IMR-90 (cell line): ENCODE measurements at regions not wholly inside any gene's neighbourhood (a gene's known extent, or its start where the extent isn't known, plus 50 kb on each side); places are given as distances from the start of the nearest gene placed in this dataset.

Source experiments
- ATAC-seq: fragments of 200-7000 bp; cut with Tn5 transposase; 2 replicates; pipeline ENCODE4 v1.9.1; 2020; ENCODE audit warnings: low read depth, mild to moderate bottlenecking, moderate library complexity
- BruUV-seq: library from RNA; stranded (reverse); fragments of 400-500 nt; replicated peaks from 2 replicates; lab custom pipeline; 2021; lab: Mats Ljungman, UMichigan
- CTCF ChIA-PET: fragments of 300-600 bp; formaldehyde crosslinking; extraction: SDS; loops from one replicate; lab custom pipeline; 2021; ENCODE audit warnings: antibody characterized with exemption; lab: Yijun Ruan, JAX
- POLR2A ChIA-PET: fragments of 300-600 bp; sonication (Branson Sonifier 250); formaldehyde crosslinking; loops from one replicate; lab custom pipeline; 2022; ENCODE audit warnings: antibody characterized with exemption; ENCODE audit not compliant: unreplicated experiment; lab: Charles Lee
- DNase-seq: peaks from one replicate; pipeline ENCODE4 v3.0.0; 2013
- H2AFZ ChIP-seq: replicated peaks from 2 replicates; pipeline ENCODE3; 2013; ENCODE audit warnings: low read length, mild to moderate bottlenecking; ENCODE audit not compliant: poor library complexity
- H2AK5ac ChIP-seq: 2 replicates; pipeline ENCODE4 v1.6.1; 2013; ENCODE audit warnings: low read depth, low read length, inconsistent platforms
- H2AK9ac ChIP-seq: replicated peaks from 2 replicates; pipeline ENCODE3; 2013; ENCODE audit warnings: mild to moderate bottlenecking, low read depth, low read length, moderate library complexity; ENCODE audit not compliant: poor library complexity
- H2BK120ac ChIP-seq: 2 replicates; pipeline ENCODE4 v1.6.1; 2013; ENCODE audit warnings: low read depth, low read length, inconsistent platforms
- H2BK15ac ChIP-seq: 3 replicates; pipeline ENCODE4 v1.6.1; 2013; ENCODE audit warnings: low read depth, low read length, inconsistent platforms
- H2BK20ac ChIP-seq: 2 replicates; pipeline ENCODE4 v1.6.1; 2013; ENCODE audit warnings: low read depth, mild to moderate bottlenecking, inconsistent platforms, low read length, moderate library complexity
- H2BK5ac ChIP-seq: 2 replicates; pipeline ENCODE4 v1.6.1; 2013; ENCODE audit warnings: mild to moderate bottlenecking, low read depth, low read length, inconsistent platforms; ENCODE audit not compliant: poor library complexity, severe bottlenecking
- H3K14ac ChIP-seq: replicated peaks from 2 replicates; pipeline ENCODE4 v1.6.1; 2013; ENCODE audit warnings: low read depth, low read length, inconsistent platforms
- H3K18ac ChIP-seq: 2 replicates; pipeline ENCODE4 v1.6.1; 2013; ENCODE audit warnings: low read depth, low read length, control low read depth
- H3K23ac ChIP-seq: 2 replicates; pipeline ENCODE4 v1.6.1; 2013; ENCODE audit warnings: low read depth, low read length, inconsistent platforms
- H3K27ac ChIP-seq: 2 replicates; pipeline ENCODE4 v1.5.1; 2013; ENCODE audit warnings: mild to moderate bottlenecking, control low read depth, low read length; ENCODE audit not compliant: insufficient read depth
- H3K27me3 ChIP-seq: 2 replicates; pipeline ENCODE4 v1.6.1; 2013; ENCODE audit warnings: low read length; ENCODE audit not compliant: control insufficient read depth, insufficient read depth
- H3K36me3 ChIP-seq: 2 replicates; pipeline ENCODE4 v1.6.1; 2013; ENCODE audit warnings: low read length, mixed read lengths; ENCODE audit not compliant: control insufficient read depth, insufficient read depth
- H3K4ac ChIP-seq: 2 replicates; pipeline ENCODE4 v1.6.1; 2013; ENCODE audit warnings: low read depth, low read length, inconsistent platforms
- H3K4me1 ChIP-seq: 2 replicates; pipeline ENCODE4 v1.6.1; 2013; ENCODE audit warnings: low read length, mixed read lengths; ENCODE audit not compliant: control insufficient read depth, insufficient read depth
- H3K4me2 ChIP-seq: 2 replicates; pipeline ENCODE4 v1.6.1; 2013; ENCODE audit warnings: low read depth, mild to moderate bottlenecking, control low read depth, low read length, moderate library complexity
- H3K4me3 ChIP-seq: 2 replicates; pipeline ENCODE4 v1.5.1; 2013; ENCODE audit warnings: low read depth, mild to moderate bottlenecking, control low read depth, low read length, moderate library complexity; ENCODE audit not compliant: insufficient read depth
- H3K56ac ChIP-seq: 2 replicates; pipeline ENCODE4 v1.6.1; 2013; ENCODE audit warnings: low read length, inconsistent platforms; ENCODE audit not compliant: insufficient read depth; ENCODE audit errors: extremely low read depth
- H3K79me1 ChIP-seq, 2 experiments: 2 replicates each; pipeline ENCODE4 v1.6.1; 2013; ENCODE audit warnings: low read length in 2 of 2, inconsistent platforms in 1 of 2, low read depth in 1 of 2
- H3K9ac ChIP-seq: 2 replicates; pipeline ENCODE4 v1.6.1; 2013; ENCODE audit warnings: low read depth, low read length, control low read depth
- H3K9me1 ChIP-seq: 2 replicates; pipeline ENCODE4 v1.6.1; 2013; ENCODE audit warnings: low read length, inconsistent platforms; ENCODE audit not compliant: insufficient read depth
- H3K9me3 ChIP-seq: 2 replicates; pipeline ENCODE4 v1.6.1; 2013; ENCODE audit warnings: low read length; ENCODE audit not compliant: control insufficient read depth, insufficient read depth
- H4K20me1 ChIP-seq: 2 replicates; pipeline ENCODE4 v1.6.1; 2013; ENCODE audit warnings: low read length, inconsistent platforms; ENCODE audit not compliant: insufficient read depth
- H4K5ac ChIP-seq: 2 replicates; pipeline ENCODE4 v1.6.1; 2013; ENCODE audit warnings: mild to moderate bottlenecking, low read depth, low read length, control low read depth
- H4K8ac ChIP-seq, 2 experiments: 2 replicates each; pipeline ENCODE4 v1.6.1; 2013; ENCODE audit warnings: low read depth in 2 of 2, low read length in 2 of 2, control low read depth in 1 of 2, inconsistent platforms in 1 of 2
- H4K91ac ChIP-seq: 2 replicates; pipeline ENCODE4 v1.6.1; 2013; ENCODE audit warnings: low read depth, low read length, inconsistent platforms; ENCODE audit not compliant: insufficient read depth
- BHLHE40 ChIP-seq: fragments of 150-350 bp; IDR thresholded peaks from 2 replicates; pipeline ENCODE4 v1.6.1; 2016; ENCODE audit warnings: mild to moderate bottlenecking, low read depth, low read length
- CEBPB ChIP-seq: IDR thresholded peaks from 2 replicates; pipeline ENCODE4 v1.6.1; 2012; ENCODE audit warnings: low read depth, low read length, improper control_type of control experiment
- CHD1 ChIP-seq: IDR thresholded peaks from 2 replicates; pipeline ENCODE4 v1.6.1; 2012; ENCODE audit warnings: low read depth, low read length, improper control_type of control experiment
- FOS ChIP-seq: fragments of 150-350 bp; IDR thresholded peaks from 2 replicates; pipeline ENCODE4 v1.6.1; 2016; ENCODE audit warnings: low read depth, low read length
- MAFK ChIP-seq: IDR thresholded peaks from 2 replicates; pipeline ENCODE4 v1.6.1; 2012; ENCODE audit warnings: low read depth, low read length, improper control_type of control experiment
- MAZ ChIP-seq: IDR thresholded peaks from 2 replicates; pipeline ENCODE4 v1.6.1; 2012; ENCODE audit warnings: low read depth, mild to moderate bottlenecking, low read length, improper control_type of control experiment, moderate library complexity, borderline replicate concordance
- NFE2L2 ChIP-seq: fragments of 150-350 bp; IDR thresholded peaks from 2 replicates; pipeline ENCODE4 v1.6.1; 2016; ENCODE audit warnings: low read depth, mild to moderate bottlenecking, low read length
- POLR2A ChIP-seq: IDR thresholded peaks from 2 replicates; pipeline ENCODE4 v1.6.1; 2012; ENCODE audit warnings: mild to moderate bottlenecking, low read depth, low read length
- RAD21 ChIP-seq: IDR thresholded peaks from 2 replicates; pipeline ENCODE4 v1.6.1; 2012; ENCODE audit warnings: low read length, improper control_type of control experiment
- RCOR1 ChIP-seq: IDR thresholded peaks from 2 replicates; pipeline ENCODE4 v1.6.1; 2012; ENCODE audit warnings: mild to moderate bottlenecking, low read length, improper control_type of control experiment; ENCODE audit not compliant: insufficient replicate concordance
- SMC3 ChIP-seq: fragments of 150-350 bp; IDR thresholded peaks from 2 replicates; pipeline ENCODE4 v1.6.1; 2016; ENCODE audit warnings: low read depth, mild to moderate bottlenecking, antibody characterized with exemption, low read length, moderate library complexity
- WGBS, 2 experiments: methylation state at CpG; one replicate each; pipeline versions ENCODE4 v1.1.5 to v1.1.7; 2013; ENCODE audit warnings: missing lambda C conversion rate in 2 of 2; ENCODE audit not compliant: insufficient read length in 1 of 2; ENCODE audit errors: extremely low coverage in 2 of 2; 5-methylcytosine and 5-hydroxymethylcytosine counted together
- dilution Hi-C: fragments of 300-500 bp; cut with HindIII; formaldehyde crosslinking; loops from one replicate; pipeline ENCODE4 v1.14.3; 2018; ENCODE audit warnings: low sequenced_read_pairs; ENCODE audit not compliant: unreplicated experiment
- in situ Hi-C: fragments of 300-500 bp; cut with MboI; formaldehyde crosslinking; loops from 3 replicates; pipeline ENCODE4 v1.14.3; 2019; ENCODE audit warnings: low sequenced_read_pairs, inconsistent platforms, mixed read lengths
- intact Hi-C: fragments of 100-400 bp; cut with micrococcal nuclease; formaldehyde crosslinking; loops from 2 replicates; pipeline ENCODE4 v1.10.0; 2022
- TF ChIP-seq, protein P1 (sequence below): fragments of 150-350 bp; IDR thresholded peaks from 2 replicates; pipeline ENCODE4 v1.6.1; 2017; ENCODE audit warnings: mild to moderate bottlenecking, antibody characterized with exemption, low read length, low read depth
- TF ChIP-seq, protein P2 (sequence below): fragments of 150-350 bp; IDR thresholded peaks from 2 replicates; pipeline ENCODE4 v1.6.1; 2016; ENCODE audit warnings: low read depth, mild to moderate bottlenecking, low read length, moderate library complexity, borderline replicate concordance
- TF ChIP-seq, protein P3 (sequence below): conservative IDR thresholded peaks from 2 replicates; pipeline ENCODE4 v1.5.1; 2012; ENCODE audit warnings: mild to moderate bottlenecking, low read depth, low read length, improper control_type of control experiment

DNA sequence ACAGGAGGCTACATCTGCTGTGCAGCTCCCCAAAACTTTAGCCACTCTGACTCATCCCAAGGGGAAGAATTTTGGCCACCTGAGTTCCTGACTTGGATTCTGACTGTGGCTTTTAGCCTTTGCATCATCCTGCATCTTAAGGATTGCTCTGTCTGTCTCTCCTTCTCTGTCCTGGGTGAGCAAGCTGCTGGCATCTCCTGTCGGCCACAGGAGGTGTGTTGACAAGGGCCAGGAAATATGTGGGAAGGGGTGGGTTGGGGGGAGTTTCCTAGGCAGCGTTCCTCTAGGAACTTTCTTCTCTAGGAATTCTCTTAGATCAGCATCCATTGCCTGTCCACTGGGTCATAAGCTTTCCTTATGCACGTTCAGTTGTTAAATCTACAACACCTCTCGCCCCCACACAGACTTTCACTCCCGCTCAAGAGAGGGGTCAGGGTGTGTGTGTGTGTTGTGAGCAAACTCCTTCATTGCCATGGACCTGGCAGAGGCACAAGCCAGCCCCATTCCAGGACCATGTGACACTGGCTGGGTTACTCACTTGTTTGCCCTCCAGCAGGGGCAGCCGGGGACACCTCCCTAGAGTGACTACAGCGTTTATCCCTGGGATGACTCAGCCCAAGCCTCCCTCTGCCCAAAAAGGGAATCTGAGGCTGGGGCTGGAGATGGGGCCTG lies 145.0 kb upstream of the DUSP10 start:
- DNase-seq (peak; percentile 88), ATAC-seq (peak; percentile 97)
- CTCF ChIA-PET, result no interaction called here
- no peaks in the 10 kb centered on the region for H3K9me3 ChIP-seq
- H2BK120ac ChIP-seq, result peak overlapping the region; percentile 93
- no CpG with 5 or more reads among the region's 7 CpGs for WGBS, 2 experiments
- no peak overlapping the region for H3K9ac ChIP-seq
- H3K4me1 ChIP-seq, result peaks cover 8% of the 10 kb centered on the region
- peak overlapping the region; percentile 79 for H4K91ac ChIP-seq
- H3K36me3 ChIP-seq, result no peaks in the 10 kb centered on the region
- H2BK5ac ChIP-seq, result peak overlapping the region; percentile 50
- peak overlapping the region; percentile 79 for H2AFZ ChIP-seq
- H3K27ac ChIP-seq, result peak overlapping the region; percentile 2; the same call in 1 of the 2 replicates
- H4K8ac ChIP-seq, result peak overlapping the region; percentile 40 to 56; a peak in 2 of 4 replicates
- dilution Hi-C loops, result no loop called here
- H4K5ac ChIP-seq, result peak overlapping the region; percentile 4; the same call in 1 of the 2 replicates
- H3K9me1 ChIP-seq, result peaks cover 13% of the 10 kb centered on the region
- BruUV-seq, result no TSS peak
- H3K4me2 ChIP-seq, result peak overlapping the region; percentile 0; the same call in 1 of the 2 replicates
- peak overlapping the region; percentile 87 for H3K4ac ChIP-seq
- POLR2A ChIA-PET, result no interaction called here
- H2AK5ac ChIP-seq, result peak overlapping the region; percentile 89
- H3K4me3 ChIP-seq, result no peak overlapping the region
- in situ Hi-C loops, result no loop called here
- no peaks in the 10 kb centered on the region for H3K79me1 ChIP-seq
- peak overlapping the region; percentile 85 for H2BK20ac ChIP-seq
- H3K18ac ChIP-seq, result peak overlapping the region; percentile 5; the same call in 1 of the 2 replicates
- H3K27me3 ChIP-seq, result no peaks in the 10 kb centered on the region
- peak overlapping the region; percentile 90 for H2BK15ac ChIP-seq
- H4K20me1 ChIP-seq, result no peaks in the 10 kb centered on the region
- peak overlapping the region; percentile 54 for H3K14ac ChIP-seq
- H2AK9ac ChIP-seq, result peak overlapping the region; percentile 62
- peak overlapping the region; percentile 67 for H3K23ac ChIP-seq
- intact Hi-C loops, result loop anchor here (5.0 to 10.0 kb wide), 3 partner anchors 145 to 745 kb away; partner anchors contain the start of gene DUSP10
- peak overlapping the region; percentile 19; the same call in 1 of the 2 replicates for H3K56ac ChIP-seq
- TF ChIP-seq CEBPB (0 out of 2 replicates have a peak, but pooled peaks have one; percentile 18), RAD21 (peak; percentile 27), POLR2A (no peak), MAFK (no peak), CHD1 (no peak), FOS (peak; percentile 89), NFE2L2 (peak; percentile 65), SMC3 (no peak), MAZ (peak; percentile 60; the same call in 1 of the 2 replicates), RCOR1 (no peak), BHLHE40 (peak; percentile 88)
- TF ChIP-seq, protein P1, sequence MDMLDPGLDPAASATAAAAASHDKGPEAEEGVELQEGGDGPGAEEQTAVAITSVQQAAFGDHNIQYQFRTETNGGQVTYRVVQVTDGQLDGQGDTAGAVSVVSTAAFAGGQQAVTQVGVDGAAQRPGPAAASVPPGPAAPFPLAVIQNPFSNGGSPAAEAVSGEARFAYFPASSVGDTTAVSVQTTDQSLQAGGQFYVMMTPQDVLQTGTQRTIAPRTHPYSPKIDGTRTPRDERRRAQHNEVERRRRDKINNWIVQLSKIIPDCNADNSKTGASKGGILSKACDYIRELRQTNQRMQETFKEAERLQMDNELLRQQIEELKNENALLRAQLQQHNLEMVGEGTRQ, result peak; percentile 89
- TF ChIP-seq, protein P2, sequence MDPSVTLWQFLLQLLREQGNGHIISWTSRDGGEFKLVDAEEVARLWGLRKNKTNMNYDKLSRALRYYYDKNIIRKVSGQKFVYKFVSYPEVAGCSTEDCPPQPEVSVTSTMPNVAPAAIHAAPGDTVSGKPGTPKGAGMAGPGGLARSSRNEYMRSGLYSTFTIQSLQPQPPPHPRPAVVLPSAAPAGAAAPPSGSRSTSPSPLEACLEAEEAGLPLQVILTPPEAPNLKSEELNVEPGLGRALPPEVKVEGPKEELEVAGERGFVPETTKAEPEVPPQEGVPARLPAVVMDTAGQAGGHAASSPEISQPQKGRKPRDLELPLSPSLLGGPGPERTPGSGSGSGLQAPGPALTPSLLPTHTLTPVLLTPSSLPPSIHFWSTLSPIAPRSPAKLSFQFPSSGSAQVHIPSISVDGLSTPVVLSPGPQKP, result no peak
- TF ChIP-seq, protein P3, sequence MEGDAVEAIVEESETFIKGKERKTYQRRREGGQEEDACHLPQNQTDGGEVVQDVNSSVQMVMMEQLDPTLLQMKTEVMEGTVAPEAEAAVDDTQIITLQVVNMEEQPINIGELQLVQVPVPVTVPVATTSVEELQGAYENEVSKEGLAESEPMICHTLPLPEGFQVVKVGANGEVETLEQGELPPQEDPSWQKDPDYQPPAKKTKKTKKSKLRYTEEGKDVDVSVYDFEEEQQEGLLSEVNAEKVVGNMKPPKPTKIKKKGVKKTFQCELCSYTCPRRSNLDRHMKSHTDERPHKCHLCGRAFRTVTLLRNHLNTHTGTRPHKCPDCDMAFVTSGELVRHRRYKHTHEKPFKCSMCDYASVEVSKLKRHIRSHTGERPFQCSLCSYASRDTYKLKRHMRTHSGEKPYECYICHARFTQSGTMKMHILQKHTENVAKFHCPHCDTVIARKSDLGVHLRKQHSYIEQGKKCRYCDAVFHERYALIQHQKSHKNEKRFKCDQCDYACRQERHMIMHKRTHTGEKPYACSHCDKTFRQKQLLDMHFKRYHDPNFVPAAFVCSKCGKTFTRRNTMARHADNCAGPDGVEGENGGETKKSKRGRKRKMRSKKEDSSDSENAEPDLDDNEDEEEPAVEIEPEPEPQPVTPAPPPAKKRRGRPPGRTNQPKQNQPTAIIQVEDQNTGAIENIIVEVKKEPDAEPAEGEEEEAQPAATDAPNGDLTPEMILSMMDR, result peak; percentile 12; the same call in 1 of the 2 replicates
